ENCODE measurements at regions not wholly inside any gene's neighbourhood (a gene's known extent, or its start where the extent isn't known, plus 50 kb on each side); places are given as distances from the start of the nearest gene placed in this dataset.

GRCh38 chr10:2392145-2392812 is 655.0 kb upstream of the ADARB2 start:
- Mint-ChIP-seq H3K9me3 (peaks cover 0 to 3% (median 0%) of the 10 kb centered on the region in 11 donors), H3K27me3 (peaks cover 0 to 13% (median 8%) of the 10 kb centered on the region in 5 donors), H3K4me3 (no peak overlapping the region), H3K36me3 (no peaks in the 10 kb centered on the region), H3K27ac (no peak overlapping the region), H3K4me1 (peaks cover 0 to 2% (median 0%) of the 10 kb centered on the region in 7 donors)
- Histone ChIP-seq H3K27me3 (ENCODE audit: control insufficient read depth in 2 of 2, insufficient read depth in 2 of 2, low read length in 2 of 2) (no peaks in the 10 kb centered on the region), H3K9me3 (ENCODE audit: control insufficient read depth in 2 of 3, low read length in 3 of 3) (no peaks in the 10 kb centered on the region), H3K36me3 (ENCODE audit: control insufficient read depth in 2 of 3, insufficient read depth in 3 of 3, low read length in 3 of 3) (no peaks in the 10 kb centered on the region), H3K4me1 (ENCODE audit: control insufficient read depth in 2 of 2, insufficient read depth in 2 of 2, low read length in 2 of 2) (no peaks in the 10 kb centered on the region), H3K27ac (ENCODE audit: low read depth, low read length) (no peak overlapping the region), H3K4me3 (ENCODE audit: low read length) (no peak overlapping the region)
- ChIA-PET CTCF (interaction anchor here (0.6 kb wide), 1 partner anchor 130 kb away, joined by 3 read pairs; no protein-coding TSS in a partner anchor), POLR2A (no interaction called here)
- ATAC-seq (no peak), DNase-seq (no peak)
- intact Hi-C loops (cut with micrococcal nuclease): no loop called here

GRCh38 chr10:2387672-2388071 is 650.3 kb upstream of the ADARB2 start:
- no peak overlapping the region for H3K4me3 Mint-ChIP-seq

GRCh38 chr10:2387261-2387660 is 649.9 kb upstream of the ADARB2 start:
- ChIA-PET CTCF (no interaction called here), POLR2A (no interaction called here)
- H3K4me3 ChIP-seq (ENCODE audit: low read length): no peak overlapping the region
- H3K36me3 ChIP-seq (ENCODE audit: control insufficient read depth in 2 of 3, insufficient read depth in 3 of 3, low read length in 3 of 3): no peaks in the 10 kb centered on the region
- Mint-ChIP-seq H3K4me3 (no peak overlapping the region), H3K27me3 (peaks cover 0 to 18% (median 8%) of the 10 kb centered on the region in 5 donors), H3K4me1 (no peaks in the 10 kb centered on the region), H3K27ac (no peak overlapping the region), H3K36me3 (peaks cover 0 to 6% (median 0%) of the 10 kb centered on the region in 5 donors), H3K9me3 (peaks cover 0 to 7% (median 4%) of the 10 kb centered on the region in 11 donors)
- no peaks in the 10 kb centered on the region for H3K9me3 ChIP-seq (ENCODE audit: control insufficient read depth in 2 of 3, low read length in 3 of 3)
- H3K27me3 ChIP-seq (ENCODE audit: control insufficient read depth in 2 of 2, insufficient read depth in 2 of 2, low read length in 2 of 2): no peaks in the 10 kb centered on the region
- DNase-seq (no peak), ATAC-seq (no peak)
- intact Hi-C loops (cut with micrococcal nuclease): no loop called here
- H3K4me1 ChIP-seq (ENCODE audit: control insufficient read depth in 2 of 2, insufficient read depth in 2 of 2, low read length in 2 of 2): no peaks in the 10 kb centered on the region
- H3K27ac ChIP-seq (ENCODE audit: low read depth, low read length): no peak overlapping the region

More at GRCh38 chr10:2387672-2388071, 650.3 kb upstream of the ADARB2 start:
- Histone ChIP-seq H3K27ac (ENCODE audit: low read depth, low read length) (no peak overlapping the region), H3K4me3 (ENCODE audit: low read length) (no peak overlapping the region), H3K9me3 (ENCODE audit: control insufficient read depth in 2 of 3, low read length in 3 of 3) (no peaks in the 10 kb centered on the region), H3K4me1 (ENCODE audit: control insufficient read depth in 2 of 2, insufficient read depth in 2 of 2, low read length in 2 of 2) (no peaks in the 10 kb centered on the region), H3K27me3 (ENCODE audit: control insufficient read depth in 2 of 2, insufficient read depth in 2 of 2, low read length in 2 of 2) (no peaks in the 10 kb centered on the region), H3K36me3 (ENCODE audit: control insufficient read depth in 2 of 3, insufficient read depth in 3 of 3, low read length in 3 of 3) (no peaks in the 10 kb centered on the region)
- Mint-ChIP-seq H3K4me1 (peaks cover 0 to under 1% (median 0%) of the 10 kb centered on the region in 7 donors), H3K27me3 (peaks cover 0 to 18% (median 8%) of the 10 kb centered on the region in 5 donors), H3K36me3 (peaks cover 0 to 6% (median 0%) of the 10 kb centered on the region in 5 donors), H3K9me3 (peaks cover 0 to 7% (median 4%) of the 10 kb centered on the region in 11 donors), H3K27ac (no peak overlapping the region)
- DNase-seq (no peak), ATAC-seq (no peak)
- POLR2A ChIA-PET: no interaction called here
- CTCF ChIA-PET: no interaction called here
- intact Hi-C loops (cut with micrococcal nuclease): no loop called here

GRCh38 chr10:2380218-2380617 is 642.9 kb upstream of the ADARB2 start:
- CTCF ChIA-PET: no interaction called here
- Mint-ChIP-seq H3K27me3 (peaks cover 0 to 11% (median 5%) of the 10 kb centered on the region in 5 donors), H3K9me3 (peaks cover 0 to 9% (median 5%) of the 10 kb centered on the region in 11 donors), H3K36me3 (peaks cover 0 to 6% (median 0%) of the 10 kb centered on the region in 5 donors), H3K27ac (no peak overlapping the region), H3K4me3 (no peak overlapping the region), H3K4me1 (no peaks in the 10 kb centered on the region)
- Histone ChIP-seq H3K9me3 (ENCODE audit: control insufficient read depth in 2 of 3, low read length in 3 of 3) (no peaks in the 10 kb centered on the region), H3K4me3 (ENCODE audit: low read length) (no peak overlapping the region), H3K27ac (ENCODE audit: low read depth, low read length) (no peak overlapping the region), H3K4me1 (ENCODE audit: control insufficient read depth in 2 of 2, insufficient read depth in 2 of 2, low read length in 2 of 2) (no peaks in the 10 kb centered on the region), H3K27me3 (ENCODE audit: control insufficient read depth in 2 of 2, insufficient read depth in 2 of 2, low read length in 2 of 2) (no peaks in the 10 kb centered on the region), H3K36me3 (ENCODE audit: control insufficient read depth in 2 of 3, insufficient read depth in 3 of 3, low read length in 3 of 3) (no peaks in the 10 kb centered on the region)
- ATAC-seq (no peak), DNase-seq (no peak)
- intact Hi-C loops (cut with micrococcal nuclease): no loop called here
- POLR2A ChIA-PET: no interaction called here

GRCh38 chr10:2367083-2367482 is 629.8 kb upstream of the ADARB2 start:
- H3K9me3 Mint-ChIP-seq: peaks cover 3 to 33% (median 12%) of the 10 kb centered on the region in 11 donors
- ChIA-PET CTCF (no interaction called here), POLR2A (no interaction called here)
- Histone ChIP-seq H3K9me3 (ENCODE audit: control insufficient read depth in 2 of 3, low read length in 3 of 3) (peaks cover 0 to 3% (median 0%) of the 10 kb centered on the region in 3 experiments), H3K27ac (ENCODE audit: low read depth, low read length) (no peak overlapping the region), H3K36me3 (ENCODE audit: control insufficient read depth in 2 of 3, insufficient read depth in 3 of 3, low read length in 3 of 3) (no peaks in the 10 kb centered on the region), H3K4me1 (ENCODE audit: control insufficient read depth in 2 of 2, insufficient read depth in 2 of 2, low read length in 2 of 2) (no peaks in the 10 kb centered on the region), H3K27me3 (ENCODE audit: control insufficient read depth in 2 of 2, insufficient read depth in 2 of 2, low read length in 2 of 2) (no peaks in the 10 kb centered on the region), H3K4me3 (ENCODE audit: low read length) (no peak overlapping the region)
- peak overlapping the region in 1 of 9 donors; percentile 1 for H3K27ac Mint-ChIP-seq
- no peaks in the 10 kb centered on the region for H3K4me1 Mint-ChIP-seq
- peaks cover 0 to 22% (median 8%) of the 10 kb centered on the region in 5 donors for H3K27me3 Mint-ChIP-seq
- ATAC-seq (no peak), DNase-seq (no peak)
- intact Hi-C loops (cut with micrococcal nuclease): no loop called here
- H3K36me3 Mint-ChIP-seq: peaks cover 0 to 5% (median 0%) of the 10 kb centered on the region in 5 donors
- H3K4me3 Mint-ChIP-seq: no peak overlapping the region

- Mint-ChIP-seq H3K27me3 (peaks cover 0 to 22% (median 8%) of the 10 kb centered on the region in 5 donors), H3K36me3 (peaks cover 0 to 5% (median 0%) of the 10 kb centered on the region in 5 donors), H3K9me3 (peaks cover 3 to 26% (median 12%) of the 10 kb centered on the region in 11 donors), H3K27ac (no peak overlapping the region), H3K4me3 (no peak overlapping the region), H3K4me1 (no peaks in the 10 kb centered on the region)
- intact Hi-C loops (cut with micrococcal nuclease): no loop called here
- H3K9me3 ChIP-seq (ENCODE audit: control insufficient read depth in 2 of 3, low read length in 3 of 3): peaks cover 0 to 3% (median 0%) of the 10 kb centered on the region in 3 experiments
- ChIA-PET POLR2A (no interaction called here), CTCF (no interaction called here)
- no peak overlapping the region for H3K4me3 ChIP-seq (ENCODE audit: low read length)
- no peaks in the 10 kb centered on the region for H3K36me3 ChIP-seq (ENCODE audit: control insufficient read depth in 2 of 3, insufficient read depth in 3 of 3, low read length in 3 of 3)
- H3K27ac ChIP-seq (ENCODE audit: low read depth, low read length): no peak overlapping the region
- no peaks in the 10 kb centered on the region for H3K27me3 ChIP-seq (ENCODE audit: control insufficient read depth in 2 of 2, insufficient read depth in 2 of 2, low read length in 2 of 2)
- DNase-seq (no peak), ATAC-seq (no peak)
- H3K4me1 ChIP-seq (ENCODE audit: control insufficient read depth in 2 of 2, insufficient read depth in 2 of 2, low read length in 2 of 2): no peaks in the 10 kb centered on the region
These were observed 629.1 kb upstream of the ADARB2 start for GRCh38 chr10:2366264-2366931.

All from naive thymus-derived CD4-positive, alpha-beta T cell (primary cell).